ENCODE measurements at regions not wholly inside any gene's neighbourhood (a gene's known extent, or its start where the extent isn't known, plus 50 kb on each side); places are given as distances from the start of the nearest gene placed in this dataset.

- TF ChIP-seq, protein P1, sequence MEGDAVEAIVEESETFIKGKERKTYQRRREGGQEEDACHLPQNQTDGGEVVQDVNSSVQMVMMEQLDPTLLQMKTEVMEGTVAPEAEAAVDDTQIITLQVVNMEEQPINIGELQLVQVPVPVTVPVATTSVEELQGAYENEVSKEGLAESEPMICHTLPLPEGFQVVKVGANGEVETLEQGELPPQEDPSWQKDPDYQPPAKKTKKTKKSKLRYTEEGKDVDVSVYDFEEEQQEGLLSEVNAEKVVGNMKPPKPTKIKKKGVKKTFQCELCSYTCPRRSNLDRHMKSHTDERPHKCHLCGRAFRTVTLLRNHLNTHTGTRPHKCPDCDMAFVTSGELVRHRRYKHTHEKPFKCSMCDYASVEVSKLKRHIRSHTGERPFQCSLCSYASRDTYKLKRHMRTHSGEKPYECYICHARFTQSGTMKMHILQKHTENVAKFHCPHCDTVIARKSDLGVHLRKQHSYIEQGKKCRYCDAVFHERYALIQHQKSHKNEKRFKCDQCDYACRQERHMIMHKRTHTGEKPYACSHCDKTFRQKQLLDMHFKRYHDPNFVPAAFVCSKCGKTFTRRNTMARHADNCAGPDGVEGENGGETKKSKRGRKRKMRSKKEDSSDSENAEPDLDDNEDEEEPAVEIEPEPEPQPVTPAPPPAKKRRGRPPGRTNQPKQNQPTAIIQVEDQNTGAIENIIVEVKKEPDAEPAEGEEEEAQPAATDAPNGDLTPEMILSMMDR (IDR thresholded peaks at IDR 0.05; ENCODE audit: insufficient read depth, low read length, severe bottlenecking) = no peak
- FAIRE-seq (no peak), DNase-seq (ENCODE audit: low read depth) (no peak)
- Histone ChIP-seq H3K27me3 (ENCODE audit: control insufficient read depth, insufficient read depth, low read length) (no peaks in the 10 kb centered on the region), H3K36me3 (ENCODE audit: control insufficient read depth, insufficient read depth, low read length) (no peaks in the 10 kb centered on the region), H3K4me3 (ENCODE audit: low read depth, low read length) (no peak overlapping the region)
These were observed 125.4 kb upstream of the DIO2 start for GRCh38 chr14:80336608-80337106.

GRCh38 chr14:80325688-80326087 lies 114.4 kb upstream of the DIO2 start:
- TF ChIP-seq, protein P1 (IDR thresholded peaks at IDR 0.05; ENCODE audit: insufficient read depth, low read length, severe bottlenecking) = no peak
- FAIRE-seq (no peak), DNase-seq (ENCODE audit: low read depth) (no peak)
- Histone ChIP-seq H3K27me3 (ENCODE audit: control insufficient read depth, insufficient read depth, low read length) (no peaks in the 10 kb centered on the region), H3K36me3 (ENCODE audit: control insufficient read depth, insufficient read depth, low read length) (no peaks in the 10 kb centered on the region), H3K4me3 (ENCODE audit: low read depth, low read length) (no peak overlapping the region)

DNA sequence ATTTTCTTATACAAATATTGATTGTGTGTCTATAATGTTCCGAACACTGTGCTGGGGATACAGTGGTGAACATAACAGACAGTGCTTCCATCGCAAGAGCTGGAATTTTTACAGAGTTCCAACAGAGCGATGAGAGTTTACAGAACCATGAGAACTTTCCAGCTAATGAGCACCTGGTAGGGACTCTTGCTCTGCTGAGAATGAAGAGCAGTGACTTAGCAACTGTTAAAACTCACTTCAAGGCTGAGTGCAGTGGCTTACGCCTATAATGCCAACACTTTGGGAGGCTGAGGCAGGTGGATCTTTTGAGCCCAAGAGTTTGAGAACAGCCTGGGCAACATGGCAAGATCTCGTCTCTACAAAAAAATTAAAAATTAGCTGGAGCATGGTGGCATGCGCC lies 113.8 kb upstream of the DIO2 start:
- Histone ChIP-seq H3K27me3 (ENCODE audit: control insufficient read depth, insufficient read depth, low read length) (no peaks in the 10 kb centered on the region), H3K4me3 (ENCODE audit: low read depth, low read length) (no peak overlapping the region), H3K36me3 (ENCODE audit: control insufficient read depth, insufficient read depth, low read length) (no peaks in the 10 kb centered on the region)
- DNase-seq (ENCODE audit: low read depth) (no peak), FAIRE-seq (no peak)
- TF ChIP-seq, protein P1 (IDR thresholded peaks at IDR 0.05; ENCODE audit: insufficient read depth, low read length, severe bottlenecking) = no peak

GRCh38 chr14:80324649-80325048 lies 113.3 kb upstream of the DIO2 start:
- Histone ChIP-seq H3K36me3 (ENCODE audit: control insufficient read depth, insufficient read depth, low read length) (no peaks in the 10 kb centered on the region), H3K27me3 (ENCODE audit: control insufficient read depth, insufficient read depth, low read length) (no peaks in the 10 kb centered on the region), H3K4me3 (ENCODE audit: low read depth, low read length) (no peak overlapping the region)
- TF ChIP-seq, protein P1 (IDR thresholded peaks at IDR 0.05; ENCODE audit: insufficient read depth, low read length, severe bottlenecking) = no peak
- FAIRE-seq (no peak), DNase-seq (ENCODE audit: low read depth) (no peak)

DNA sequence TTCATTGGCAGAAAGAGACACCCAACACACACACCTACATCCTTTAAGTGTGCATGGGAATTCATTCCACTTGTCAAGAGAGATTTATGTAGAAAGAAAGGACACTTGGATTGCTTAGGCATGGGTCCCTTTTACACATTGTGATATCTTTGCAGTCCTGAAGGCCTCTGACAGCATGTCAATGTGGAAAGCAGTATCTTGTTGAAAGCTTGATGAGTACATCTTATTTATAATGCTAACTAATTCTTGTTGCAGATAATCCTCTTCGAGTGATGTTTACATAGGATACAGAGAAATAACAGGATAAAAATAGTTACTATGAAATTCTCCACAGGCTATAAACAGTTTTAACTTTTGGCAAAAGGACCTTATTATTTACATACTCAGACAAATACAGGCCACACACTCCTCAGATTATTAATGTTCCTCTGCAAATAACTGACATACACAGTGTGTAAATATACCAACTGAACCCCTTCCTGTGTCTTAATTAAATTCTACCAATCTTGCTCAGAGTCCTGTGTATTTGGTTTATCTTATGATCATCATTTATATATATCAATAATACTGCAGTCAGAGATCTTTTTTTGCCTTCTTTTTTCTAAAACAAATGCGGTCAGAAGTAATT lies 111.8 kb upstream of the DIO2 start:
- no peaks in the 10 kb centered on the region for H3K27me3 ChIP-seq (ENCODE audit: control insufficient read depth, insufficient read depth, low read length)
- H3K36me3 ChIP-seq (ENCODE audit: control insufficient read depth, insufficient read depth, low read length) = no peaks in the 10 kb centered on the region
- TF ChIP-seq, protein P1 (IDR thresholded peaks at IDR 0.05; ENCODE audit: insufficient read depth, low read length, severe bottlenecking) = no peak
- FAIRE-seq (no peak), DNase-seq (ENCODE audit: low read depth) (no peak)
- no peak overlapping the region for H3K4me3 ChIP-seq (ENCODE audit: low read depth, low read length)

DNA sequence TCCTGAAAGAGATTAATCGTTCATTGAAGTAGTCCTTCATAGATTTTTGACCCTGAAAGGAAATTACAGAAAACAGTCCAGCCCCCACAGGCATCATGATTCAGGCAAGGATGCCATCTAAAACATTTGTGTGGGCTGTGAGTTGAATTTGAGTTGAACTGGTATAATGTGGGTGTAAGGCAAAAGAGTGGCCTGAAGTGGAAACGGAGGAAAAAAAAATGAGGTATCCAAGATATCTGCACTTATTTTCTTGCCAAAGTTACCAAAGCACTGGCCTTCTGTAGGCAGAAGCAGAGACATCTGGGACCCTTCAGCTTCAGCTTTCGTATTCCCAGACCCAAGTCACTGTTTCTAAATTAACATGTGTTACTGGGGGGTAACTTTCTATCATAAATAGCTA lies 105.1 kb upstream of the DIO2 start:
- DNase-seq (ENCODE audit: low read depth) (no peak), FAIRE-seq (no peak)
- TF ChIP-seq, protein P1 (IDR thresholded peaks at IDR 0.05; ENCODE audit: insufficient read depth, low read length, severe bottlenecking) = no peak
- H3K4me3 ChIP-seq (ENCODE audit: low read depth, low read length) = no peak overlapping the region
- H3K27me3 ChIP-seq (ENCODE audit: control insufficient read depth, insufficient read depth, low read length) = no peaks in the 10 kb centered on the region
- no peaks in the 10 kb centered on the region for H3K36me3 ChIP-seq (ENCODE audit: control insufficient read depth, insufficient read depth, low read length)

Measured in bronchial epithelial cell (primary cell).